ENCODE measurements at regions not wholly inside any gene's neighbourhood (a gene's known extent, or its start where the extent isn't known, plus 50 kb on each side); places are given as distances from the start of the nearest gene placed in this dataset.

- DNase-seq, result peak in 1 of 2 experiments; percentile 11
Measured at GRCh38 chr6:148653138-148653776, 93.6 kb upstream of the UST start.

- no peak for DNase-seq
Measured at GRCh38 chr6:148657048-148657447, 89.8 kb upstream of the UST start.

- DNase-seq, result no peak
Measured at GRCh38 chr6:148658681-148659430, 88.0 kb upstream of the UST start.

- DNase-seq, result no peak
Measured at GRCh38 chr6:148667395-148667794, 79.4 kb upstream of the UST start.

GRCh38 chr6:148671085-148671484, 75.7 kb upstream of the UST start:
- no peak for DNase-seq

- no peak for DNase-seq
Measured at GRCh38 chr6:148671952-148672351, 74.9 kb upstream of the UST start.

GRCh38 chr6:148674306-148674705, 72.5 kb upstream of the UST start:
- no peak for DNase-seq

- no peak for DNase-seq
Measured at GRCh38 chr6:148677594-148678476, 69.0 kb upstream of the UST start.

GRCh38 chr6:148678682-148679081, 68.1 kb upstream of the UST start:
- DNase-seq, result no peak

- DNase-seq, result no peak
Measured at GRCh38 chr6:148681666-148682065, 65.2 kb upstream of the UST start.

GRCh38 chr6:148682252-148682651, 64.6 kb upstream of the UST start:
- DNase-seq, result no peak

GRCh38 chr6:148682990-148683389, 63.8 kb upstream of the UST start:
- DNase-seq, result no peak

GRCh38 chr6:148689168-148689567, 57.7 kb upstream of the UST start:
- no peak for DNase-seq

GRCh38 chr6:148693882-148694484, 52.8 kb upstream of the UST start:
- DNase-seq, result no peak

All from SW 1271 (cell line).